ENCODE measurements at regions not wholly inside any gene's neighbourhood (a gene's known extent, or its start where the extent isn't known, plus 50 kb on each side); places are given as distances from the start of the nearest gene placed in this dataset.

DNA sequence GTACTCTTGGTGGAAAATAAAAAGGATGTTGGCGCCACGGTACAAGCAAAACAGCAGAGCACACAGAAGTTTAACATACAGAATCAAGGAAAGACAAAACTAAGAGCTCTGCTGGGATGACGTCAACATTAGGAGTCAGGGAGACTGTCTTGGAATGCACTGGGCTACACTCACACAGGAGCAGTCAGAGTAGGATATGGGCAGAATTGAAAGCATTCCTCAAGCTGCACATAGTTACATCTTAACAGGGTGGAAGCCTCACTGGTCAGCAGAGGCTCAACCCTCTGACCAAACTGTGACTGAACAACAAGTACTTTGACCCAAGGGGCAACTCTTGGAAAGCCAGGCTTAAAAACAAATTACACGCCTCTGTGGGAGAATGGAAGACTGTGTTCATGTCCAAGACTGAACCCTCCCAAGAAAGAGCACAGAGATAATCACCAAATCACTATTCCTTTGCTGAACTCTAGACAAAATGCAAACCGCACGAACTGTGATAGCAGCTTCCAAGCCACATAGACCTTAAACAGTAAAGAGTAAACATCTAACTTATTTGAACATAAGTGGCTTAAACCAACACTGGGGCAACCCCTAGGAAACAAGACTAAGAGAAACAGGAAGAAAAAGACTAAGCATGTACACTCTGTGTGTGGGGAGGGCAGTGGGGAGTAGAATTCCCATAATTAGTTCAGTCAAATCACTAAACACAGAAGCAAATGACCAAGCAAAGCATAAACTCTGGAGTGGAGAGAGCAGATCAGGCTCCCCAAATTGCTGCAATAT, 772.7 kb downstream of the PRELID2 start:
- Histone ChIP-seq H2AFZ (ENCODE audit: low read depth, low read length) (no peak overlapping the region), H3K9ac (ENCODE audit: low read length) (no peak overlapping the region), H3K9me3 (ENCODE audit: insufficient read depth, low read length) (no peaks in the 10 kb centered on the region), H3K79me2 (ENCODE audit: low read length) (no peaks in the 10 kb centered on the region), H3K27ac (ENCODE audit: low read length) (no peak overlapping the region), H3K4me1 (ENCODE audit: low read length) (peaks cover 5% of the 10 kb centered on the region), H3K4me3 (ENCODE audit: low read length) (no peak overlapping the region), H3K27me3 (ENCODE audit: low read depth, low read length) (peaks cover 12% of the 10 kb centered on the region), H3K36me3 (replicated peaks; ENCODE audit: low read depth, low read length) (no peaks in the 10 kb centered on the region), H3K4me2 (ENCODE audit: low read length) (no peak overlapping the region), H4K20me1 (ENCODE audit: insufficient read depth, low read length) (no peaks in the 10 kb centered on the region)
- TF ChIP-seq EZH2phosphoT487 (IDR thresholded peaks at IDR 0.05; ENCODE audit: low read depth): no peak
- no peak for TF ChIP-seq CTCF (IDR thresholded peaks at IDR 0.05; ENCODE audit: low read depth, low read length)

DNA sequence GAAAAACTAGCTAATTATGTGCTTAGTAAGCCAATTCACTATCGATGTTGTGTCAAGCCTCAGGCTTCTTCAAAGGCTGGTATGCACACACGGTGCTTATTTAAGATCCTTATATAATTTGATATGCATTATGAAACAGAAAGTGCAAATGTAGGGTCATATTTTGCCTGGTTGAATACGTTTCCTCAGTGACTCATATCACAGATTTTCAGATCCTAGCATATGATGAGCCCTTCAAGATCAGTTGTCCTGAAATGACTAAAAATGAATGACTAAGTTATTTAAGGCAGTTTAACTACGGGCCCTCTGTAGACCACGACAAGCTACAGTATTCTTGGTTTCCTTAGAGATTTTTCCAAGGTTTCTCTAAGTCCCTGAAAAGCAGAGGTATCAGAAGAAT, 778.3 kb downstream of the PRELID2 start:
- no peaks in the 10 kb centered on the region for H3K9me3 ChIP-seq (ENCODE audit: insufficient read depth, low read length)
- peaks cover 25% of the 10 kb centered on the region for H3K27me3 ChIP-seq (ENCODE audit: low read depth, low read length)
- no peak overlapping the region for H3K9ac ChIP-seq (ENCODE audit: low read length)
- no peak overlapping the region for H3K4me3 ChIP-seq (ENCODE audit: low read length)
- no peaks in the 10 kb centered on the region for H3K36me3 ChIP-seq (replicated peaks; ENCODE audit: low read depth, low read length)
- H3K4me2 ChIP-seq (ENCODE audit: low read length): peak overlapping the region; percentile 40
- H3K79me2 ChIP-seq (ENCODE audit: low read length): no peaks in the 10 kb centered on the region
- H2AFZ ChIP-seq (ENCODE audit: low read depth, low read length): no peak overlapping the region
- peaks cover 3% of the 10 kb centered on the region; the same call in 1 of the 2 replicates for H4K20me1 ChIP-seq (ENCODE audit: insufficient read depth, low read length)
- no peak overlapping the region for H3K27ac ChIP-seq (ENCODE audit: low read length)
- TF ChIP-seq CTCF (IDR thresholded peaks at IDR 0.05; ENCODE audit: low read depth, low read length) (no peak), EZH2phosphoT487 (IDR thresholded peaks at IDR 0.05; ENCODE audit: low read depth) (no peak)
- peaks cover 16% of the 10 kb centered on the region for H3K4me1 ChIP-seq (ENCODE audit: low read length)

DNA sequence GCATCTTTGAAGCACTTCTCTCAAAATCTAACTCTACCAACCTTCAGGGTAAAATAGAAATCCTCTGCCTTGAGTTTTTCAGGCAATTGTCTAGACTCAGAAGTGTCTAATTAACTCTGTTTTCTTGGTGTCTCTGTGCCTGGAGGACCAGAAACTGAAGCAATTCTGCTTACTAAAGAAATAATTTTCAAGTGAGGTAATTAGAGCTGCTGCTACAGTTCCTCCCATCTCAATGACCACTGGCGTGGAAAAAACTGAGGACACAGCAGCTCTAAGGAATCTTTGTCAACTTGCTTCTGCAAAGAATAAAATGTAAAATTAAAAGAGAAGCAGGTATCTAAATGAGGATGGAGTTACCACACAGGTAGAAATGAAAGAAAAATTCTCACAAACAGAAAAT, 785.0 kb downstream of the PRELID2 start:
- Histone ChIP-seq H3K27ac (ENCODE audit: low read length) (no peak overlapping the region), H3K4me1 (ENCODE audit: low read length) (no peaks in the 10 kb centered on the region), H3K36me3 (replicated peaks; ENCODE audit: low read depth, low read length) (no peaks in the 10 kb centered on the region), H3K9ac (ENCODE audit: low read length) (no peak overlapping the region), H3K4me3 (ENCODE audit: low read length) (no peak overlapping the region), H3K27me3 (ENCODE audit: low read depth, low read length) (peaks cover 5% of the 10 kb centered on the region), H2AFZ (ENCODE audit: low read depth, low read length) (no peak overlapping the region), H3K9me3 (ENCODE audit: insufficient read depth, low read length) (no peaks in the 10 kb centered on the region), H3K79me2 (ENCODE audit: low read length) (no peaks in the 10 kb centered on the region), H3K4me2 (ENCODE audit: low read length) (no peak overlapping the region), H4K20me1 (ENCODE audit: insufficient read depth, low read length) (no peaks in the 10 kb centered on the region)
- TF ChIP-seq EZH2phosphoT487 (IDR thresholded peaks at IDR 0.05; ENCODE audit: low read depth) (no peak), CTCF (IDR thresholded peaks at IDR 0.05; ENCODE audit: low read depth, low read length) (no peak)

DNA sequence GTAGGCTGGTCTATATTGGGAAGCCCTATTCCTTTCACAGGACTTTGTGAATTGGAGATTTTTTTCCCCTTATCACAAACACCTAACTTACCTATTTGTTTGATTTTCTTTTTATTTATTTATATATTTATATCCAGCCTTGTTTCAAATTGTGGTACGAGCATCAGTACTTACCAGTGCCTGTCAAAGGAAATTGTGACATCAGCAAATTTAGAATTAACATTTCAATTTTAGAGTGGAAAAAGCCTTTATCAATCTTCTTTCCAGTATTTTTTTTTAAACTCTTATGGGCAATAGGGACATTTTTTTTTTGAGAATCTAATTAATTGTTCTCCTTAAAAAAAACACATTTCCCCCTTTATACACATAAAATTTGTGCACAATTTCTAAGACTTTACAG, 790.2 kb downstream of the PRELID2 start:
- Histone ChIP-seq H3K27me3 (ENCODE audit: low read depth, low read length) (no peaks in the 10 kb centered on the region), H2AFZ (ENCODE audit: low read depth, low read length) (no peak overlapping the region), H3K4me3 (ENCODE audit: low read length) (no peak overlapping the region), H3K36me3 (replicated peaks; ENCODE audit: low read depth, low read length) (no peaks in the 10 kb centered on the region), H4K20me1 (ENCODE audit: insufficient read depth, low read length) (no peaks in the 10 kb centered on the region), H3K9me3 (ENCODE audit: insufficient read depth, low read length) (no peaks in the 10 kb centered on the region), H3K79me2 (ENCODE audit: low read length) (no peaks in the 10 kb centered on the region), H3K9ac (ENCODE audit: low read length) (no peak overlapping the region), H3K4me1 (ENCODE audit: low read length) (no peaks in the 10 kb centered on the region), H3K27ac (ENCODE audit: low read length) (no peak overlapping the region), H3K4me2 (ENCODE audit: low read length) (no peak overlapping the region)
- TF ChIP-seq CTCF (IDR thresholded peaks at IDR 0.05; ENCODE audit: low read depth, low read length): no peak
- no peak for TF ChIP-seq EZH2phosphoT487 (IDR thresholded peaks at IDR 0.05; ENCODE audit: low read depth)
